ENCODE measurements at regions not wholly inside any gene's neighbourhood (a gene's known extent, or its start where the extent isn't known, plus 50 kb on each side); places are given as distances from the start of the nearest gene placed in this dataset.
"Not testable (repeated sequence)": the region's sequence is repeated elsewhere in the genome, so short reads cannot be mapped to it uniquely, and the experiment has no call there.

- not testable (repeated sequence) for FAIRE-seq
These were observed 862.8 kb downstream of the TMEM121 start for GRCh38 chr14:106389186-106389585.

DNA sequence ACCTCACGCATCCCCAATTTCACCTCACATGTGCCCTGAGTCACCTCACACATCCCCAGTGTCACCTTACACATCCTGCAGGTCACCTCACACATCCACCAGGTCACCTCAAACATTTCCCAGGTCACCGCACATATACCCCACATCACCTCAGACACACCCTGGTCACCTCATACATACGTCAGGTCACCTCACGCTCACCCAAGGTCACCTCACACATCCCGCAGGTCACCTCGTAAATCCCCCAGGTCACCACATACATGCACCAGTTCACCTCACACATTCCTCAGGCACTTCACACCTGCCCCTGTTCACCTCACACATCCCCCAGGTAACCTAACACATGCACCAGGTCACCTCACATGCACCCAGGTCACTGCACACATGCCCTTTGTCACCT lies 864.0 kb downstream of the TMEM121 start:
- no peak for FAIRE-seq

DNA sequence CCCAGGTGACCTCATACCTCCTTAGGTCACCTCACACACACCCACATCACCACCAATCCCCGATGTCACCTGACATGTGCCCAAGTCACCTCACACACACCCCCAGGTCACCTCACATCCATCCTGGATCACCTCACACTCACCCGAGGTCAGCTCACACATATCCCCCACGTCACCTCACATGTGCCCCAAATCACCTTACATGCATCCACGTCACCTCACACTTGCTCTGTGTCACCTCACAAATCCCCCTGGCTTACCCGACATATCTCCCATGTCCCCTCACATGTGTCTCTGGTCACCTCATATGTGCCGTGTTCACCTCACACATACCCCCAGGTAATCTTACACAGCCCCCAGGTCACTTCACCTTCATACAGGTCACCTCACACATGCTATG lies 864.6 kb downstream of the TMEM121 start:
- FAIRE-seq = no peak

DNA sequence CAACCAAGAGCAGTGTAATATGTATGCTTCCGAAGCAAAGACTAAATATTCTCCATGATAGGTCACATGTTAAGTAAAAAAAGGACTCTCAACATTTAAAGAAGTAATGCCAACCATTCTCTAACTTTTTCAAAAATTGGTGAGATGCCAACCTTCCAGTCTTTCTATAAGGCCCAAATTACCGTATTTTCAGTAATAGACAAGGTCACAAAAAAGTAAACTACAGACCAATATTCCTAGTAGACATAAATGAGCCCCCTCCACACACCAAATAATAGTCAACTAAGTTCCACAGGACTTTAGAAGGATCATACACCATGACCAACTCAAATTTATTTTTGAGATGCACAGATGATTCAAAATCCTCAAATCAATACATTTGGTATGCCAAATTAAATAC lies 867.4 kb downstream of the TMEM121 start:
- FAIRE-seq = no peak

- no peak for FAIRE-seq
These were observed 869.2 kb downstream of the TMEM121 start for GRCh38 chr14:106395456-106396050.

GRCh38 chr14:106396999-106397398 lies 870.6 kb downstream of the TMEM121 start:
- FAIRE-seq = no peak

GRCh38 chr14:106398931-106399331 lies 872.5 kb downstream of the TMEM121 start:
- FAIRE-seq = not testable (repeated sequence)

DNA sequence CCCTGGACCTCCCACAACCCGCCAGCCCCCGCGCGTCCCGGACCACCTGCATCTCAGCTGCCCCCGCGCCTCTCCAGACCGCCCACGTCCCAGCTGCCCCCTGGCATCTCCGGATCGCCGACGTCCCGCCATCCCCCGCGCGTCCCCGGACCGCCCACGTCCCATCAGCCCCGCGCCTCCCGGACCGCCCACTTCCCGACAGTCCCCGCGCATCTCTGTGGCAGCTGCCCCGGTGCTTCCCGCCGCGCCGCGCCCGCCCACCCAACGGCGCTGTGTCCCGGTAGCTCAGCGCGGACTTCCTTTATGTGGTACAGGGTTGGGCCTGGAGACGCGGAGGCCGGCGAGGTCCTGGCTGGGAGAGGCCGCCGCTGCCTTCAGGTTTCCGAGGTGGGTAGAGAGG lies 874.9 kb downstream of the TMEM121 start:
- FAIRE-seq = not testable (repeated sequence)

- not testable (repeated sequence) for FAIRE-seq
These were observed 883.8 kb downstream of the TMEM121 start for GRCh38 chr14:106410229-106410628.

DNA sequence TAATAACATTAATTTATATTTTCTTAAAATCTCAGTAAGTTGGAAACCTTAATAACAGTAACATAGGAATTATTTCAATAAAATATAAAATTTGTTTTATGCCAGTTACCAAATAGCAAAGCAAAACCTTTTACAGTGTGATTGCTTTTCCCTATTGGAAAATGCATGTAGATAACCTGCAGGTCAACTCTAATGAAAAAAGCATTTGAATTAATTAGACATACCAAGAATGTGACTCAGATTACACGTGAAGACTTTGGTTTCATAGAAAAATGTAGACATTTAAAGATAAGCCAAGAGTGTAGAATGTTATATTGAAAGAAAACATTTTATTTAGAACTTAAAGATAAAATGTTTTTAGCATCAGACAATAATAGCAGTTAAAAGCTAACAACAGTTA lies 888.1 kb downstream of the TMEM121 start:
- no peak for FAIRE-seq

DNA sequence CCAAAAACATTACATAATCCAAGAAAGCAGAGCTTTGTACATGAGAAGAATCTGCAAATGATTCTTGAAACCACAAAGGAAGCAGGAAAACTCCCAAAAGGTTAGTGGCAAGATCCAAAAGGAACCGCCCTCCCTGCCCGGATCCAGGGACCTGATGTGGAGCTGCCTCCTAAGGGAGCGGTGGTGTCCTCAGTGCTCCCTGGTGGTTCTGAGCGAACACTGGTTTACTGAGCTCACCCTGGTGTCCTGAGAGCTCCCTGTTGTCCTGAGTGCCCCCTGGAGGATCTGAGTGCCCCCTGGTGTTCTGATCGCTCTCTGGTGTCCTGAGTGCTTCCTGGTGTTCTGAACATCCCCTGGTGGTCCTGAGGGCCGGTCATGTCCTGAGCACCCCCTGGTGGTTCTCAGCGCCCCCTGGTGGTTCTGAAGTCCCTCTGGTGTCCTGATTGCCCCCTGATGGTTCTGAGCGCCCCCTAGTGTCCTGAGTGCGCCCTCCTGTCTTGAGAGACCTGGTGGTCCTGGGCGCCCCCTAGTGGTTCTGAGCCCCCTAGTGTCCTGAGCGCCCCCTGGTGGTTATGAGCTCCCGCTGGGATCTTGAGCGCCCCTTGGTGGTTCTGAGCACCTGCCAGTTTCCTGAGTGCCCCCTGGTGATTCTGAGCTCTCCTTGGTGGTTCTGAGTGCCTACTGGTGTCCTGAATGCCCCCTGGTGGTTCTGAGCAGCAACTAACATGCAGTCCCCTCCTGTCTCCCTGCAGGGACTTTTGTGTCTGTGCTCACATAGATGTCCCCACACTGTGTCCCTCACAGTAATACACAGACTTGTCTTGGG lies 891.1 kb downstream of the TMEM121 start:
- no peak for FAIRE-seq

DNA sequence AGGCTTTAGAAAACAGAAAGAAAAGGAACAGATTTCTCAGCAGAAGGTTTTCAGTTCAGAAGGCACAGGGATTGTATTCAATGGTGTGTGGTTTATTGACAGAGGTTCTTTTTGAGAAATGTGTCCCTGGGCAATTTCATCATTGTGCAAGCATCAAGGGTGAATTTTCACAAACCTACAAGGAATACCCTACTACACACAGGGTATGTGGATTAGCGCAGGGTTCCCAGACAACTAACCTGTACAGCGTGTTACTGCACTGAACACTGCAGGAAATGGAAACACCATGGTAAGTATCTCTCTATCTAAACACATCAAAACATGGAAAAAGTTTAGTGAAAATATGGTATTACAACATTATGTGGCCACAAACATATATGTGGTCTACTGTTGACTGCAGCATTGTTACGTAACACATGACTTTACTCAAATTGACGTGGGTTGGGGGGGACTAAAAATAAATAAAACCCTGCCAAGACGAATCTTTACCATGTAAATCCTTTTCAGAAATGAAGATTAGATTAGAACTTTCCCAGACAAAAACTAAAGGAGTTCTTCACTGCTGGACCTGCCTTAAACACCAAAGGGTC lies 893.1 kb downstream of the TMEM121 start:
- FAIRE-seq = no peak

- FAIRE-seq = not testable (repeated sequence)
These were observed 895.1 kb downstream of the TMEM121 start for GRCh38 chr14:106421431-106422033.

- no peak for FAIRE-seq
These were observed 895.7 kb downstream of the TMEM121 start for GRCh38 chr14:106422066-106422465.

DNA sequence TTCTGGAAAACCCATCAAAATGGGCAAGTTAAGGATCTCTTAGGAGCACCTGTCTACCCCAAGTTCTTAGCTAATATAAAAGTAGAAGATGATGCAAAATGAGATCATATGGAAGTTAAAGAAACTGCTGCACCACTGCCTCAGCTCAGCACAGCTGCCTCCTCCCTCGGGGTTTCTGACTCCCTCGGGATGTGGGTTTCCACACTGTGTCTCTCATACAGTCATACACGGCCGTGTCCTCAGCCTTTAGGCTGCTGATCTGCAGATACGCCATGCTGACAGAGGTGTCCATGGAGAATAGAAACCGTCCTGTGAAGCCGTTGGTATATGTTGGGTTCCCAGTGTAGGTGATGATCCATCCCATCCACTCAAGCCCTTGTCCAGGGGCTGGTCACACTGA lies 898.8 kb downstream of the TMEM121 start:
- not testable (repeated sequence) for FAIRE-seq

GRCh38 chr14:106436310-106436905 lies 910.0 kb downstream of the TMEM121 start:
- no peak for FAIRE-seq

DNA sequence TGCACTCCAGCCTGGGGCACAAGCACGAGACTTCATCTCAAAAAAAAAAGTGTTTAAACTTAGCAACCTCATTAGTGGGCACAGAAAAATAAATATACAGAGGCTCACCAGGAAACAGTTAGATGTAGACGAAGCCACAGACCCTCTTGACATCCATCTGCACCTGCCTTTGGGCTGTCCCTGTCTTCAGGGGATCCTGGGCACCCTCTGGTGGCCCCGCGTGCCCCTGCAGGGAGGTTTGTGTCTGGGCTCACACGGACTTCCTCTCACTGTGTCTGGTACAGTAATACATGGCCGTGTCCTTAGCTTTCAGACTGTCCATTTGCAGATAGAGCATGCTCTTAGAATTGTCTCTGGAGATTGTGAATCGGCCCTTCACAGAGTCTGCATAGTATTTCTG lies 916.5 kb downstream of the TMEM121 start:
- no peak for FAIRE-seq

- no peak for FAIRE-seq
These were observed 928.6 kb downstream of the TMEM121 start for GRCh38 chr14:106455026-106455425.

DNA sequence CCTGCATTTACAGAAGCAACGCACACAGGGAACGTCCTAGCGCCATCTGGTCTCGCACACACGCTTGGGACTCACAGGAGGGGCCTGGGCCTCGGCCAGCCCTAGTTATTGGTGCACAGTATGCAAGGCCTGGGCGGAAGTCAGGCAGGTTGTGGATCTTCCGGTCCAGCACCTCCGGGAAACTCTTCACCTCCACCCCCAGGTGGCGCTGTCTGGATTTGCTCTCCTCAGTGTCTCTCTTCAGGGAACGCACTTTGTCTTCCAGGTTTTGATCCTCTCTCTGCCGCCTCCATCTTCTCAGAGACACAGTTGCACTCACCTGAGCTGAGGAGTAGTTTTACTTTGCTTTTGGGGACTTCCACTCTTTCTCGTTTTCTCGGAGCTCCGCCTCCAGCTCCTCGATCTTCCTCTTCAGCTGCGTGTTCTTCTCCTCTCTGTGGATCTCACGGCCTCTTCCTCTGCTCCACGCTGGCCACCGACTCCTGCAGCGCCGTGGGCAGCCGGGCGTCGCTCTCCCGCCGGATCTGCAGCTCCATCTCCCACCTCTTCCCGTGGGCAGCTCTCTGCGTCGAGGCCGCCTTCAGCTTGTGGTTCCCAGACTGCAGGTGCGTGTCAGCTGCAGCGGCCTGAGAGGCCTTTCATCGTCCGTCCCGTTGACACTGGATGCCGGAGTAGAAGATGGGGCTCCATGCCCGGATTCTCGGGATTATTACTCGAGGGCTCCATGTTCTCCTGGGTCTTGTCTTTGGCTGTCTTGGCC lies 933.8 kb downstream of the TMEM121 start:
- FAIRE-seq = no peak

DNA sequence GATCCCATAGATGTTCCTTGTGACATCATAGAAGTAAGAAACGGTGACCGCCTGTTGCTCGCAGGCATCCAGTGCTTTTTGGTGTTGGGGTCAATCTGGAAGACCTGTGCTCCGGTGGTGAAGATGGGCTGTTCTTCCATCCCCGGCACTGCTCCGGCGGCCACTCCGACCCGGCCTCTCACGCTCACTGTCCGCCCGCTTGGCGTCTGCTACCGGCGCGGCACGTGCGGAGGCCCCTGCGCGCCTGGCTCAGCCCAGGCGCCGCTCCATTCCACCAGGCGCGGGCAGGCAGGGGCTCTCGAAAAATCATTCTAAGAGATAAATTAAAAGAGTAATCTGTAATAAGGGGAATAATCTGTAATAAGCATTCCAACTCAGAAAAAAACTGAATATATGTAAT lies 934.5 kb downstream of the TMEM121 start:
- no peak for FAIRE-seq

DNA sequence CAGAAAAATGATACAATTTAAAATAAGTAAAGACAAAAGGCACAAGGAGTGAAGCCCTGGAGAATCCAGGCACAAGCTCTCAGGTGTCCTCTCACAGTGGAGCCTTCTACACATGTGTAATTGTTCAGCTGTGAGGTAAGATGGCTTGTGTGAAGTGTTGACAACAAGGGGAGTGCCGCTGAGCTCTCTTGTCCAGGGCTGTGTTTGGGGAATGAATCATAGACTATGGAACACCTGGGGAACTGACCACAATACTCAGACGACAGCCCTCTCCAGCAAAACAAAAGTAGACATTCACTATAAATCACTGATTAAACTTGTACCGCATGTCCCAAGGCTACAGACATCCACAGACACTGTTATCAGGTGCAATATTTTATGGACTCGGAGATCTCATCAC lies 940.1 kb downstream of the TMEM121 start:
- not testable (repeated sequence) for FAIRE-seq

DNA sequence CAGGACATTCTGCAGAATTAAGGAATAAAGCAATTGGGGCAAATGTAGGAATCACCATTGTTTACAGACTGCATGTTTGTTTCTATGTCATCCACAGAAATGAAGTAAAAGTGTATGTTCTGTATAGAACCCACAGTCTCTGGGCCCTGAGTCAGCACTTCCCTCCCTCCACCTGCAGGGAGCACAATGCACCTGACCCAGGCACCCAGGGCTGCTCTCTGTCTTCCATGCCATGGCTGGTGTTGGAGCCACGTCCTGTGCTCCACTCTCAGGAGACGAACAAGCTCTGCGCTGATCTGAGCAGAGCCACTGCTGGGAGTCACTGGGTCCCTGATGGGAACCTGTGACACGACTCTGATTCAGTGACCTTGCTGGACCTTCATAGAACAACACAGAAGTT lies 942.5 kb downstream of the TMEM121 start:
- not testable (repeated sequence) for FAIRE-seq
